Thoracic aorta (tissue), 2 donors: ENCODE measurements at regions not wholly inside any gene's neighbourhood (a gene's known extent, or its start where the extent isn't known, plus 50 kb on each side); places are given as distances from the start of the nearest gene placed in this dataset.

Source experiments
- ATAC-seq: fragments of 150-250 bp; one replicate; pipeline ENCODE4 v1.8.0; 2017; ENCODE audit warnings: low read depth; ENCODE audit not compliant: insufficient number of reproducible peaks, low FRiP score
- DNase-seq: peaks from one replicate; pipeline ENCODE4 v3.0.0-alpha.2; 2020; ENCODE audit warnings: low spot score
- H3K27ac ChIP-seq, 2 donors: fragments of 200-600 bp; sonication (generic); 1 replicate in 1 of 2; 2 replicates in 1 of 2; pipeline ENCODE4 v1.5.1; 2016; ENCODE audit warnings: mild to moderate bottlenecking in 2 of 2, moderate library complexity in 2 of 2
- H3K27me3 ChIP-seq: fragments of 200-600 bp; sonication (generic); replicated peaks from 2 replicates; pipeline ENCODE4 v1.6.0; 2016; ENCODE audit warnings: mild to moderate bottlenecking; ENCODE audit not compliant: insufficient read depth
- H3K36me3 ChIP-seq: fragments of 200-600 bp; sonication (generic); one replicate; pipeline ENCODE4 v1.5.1; 2016
- H3K4me1 ChIP-seq, 2 donors: fragments of 200-600 bp; sonication (generic); 1 replicate in 1 of 2; 2 replicates in 1 of 2; pipeline versions ENCODE4 v1.5.1 to v1.6.0; 2016; ENCODE audit warnings: low read depth in 2 of 2, mild to moderate bottlenecking in 1 of 2; ENCODE audit not compliant: control insufficient read depth in 1 of 2
- H3K4me3 ChIP-seq: fragments of 200-600 bp; sonication (generic); 2 replicates; pipeline ENCODE4 v1.5.1; 2016; ENCODE audit warnings: mild to moderate bottlenecking
- H3K9me3 ChIP-seq: fragments of 200-600 bp; sonication (generic); 2 replicates; pipeline ENCODE4 v1.5.1; 2016
- TF ChIP-seq, protein P1 (sequence below): fragments of 200-600 bp; sonication (generic); IDR thresholded peaks from one replicate; pipeline ENCODE4 v1.5.1; 2019; ENCODE audit warnings: antibody characterized with exemption

GRCh38 chr11:81495699-81496292, 1237.9 kb downstream of the FAM181B start:
- TF ChIP-seq, protein P1, sequence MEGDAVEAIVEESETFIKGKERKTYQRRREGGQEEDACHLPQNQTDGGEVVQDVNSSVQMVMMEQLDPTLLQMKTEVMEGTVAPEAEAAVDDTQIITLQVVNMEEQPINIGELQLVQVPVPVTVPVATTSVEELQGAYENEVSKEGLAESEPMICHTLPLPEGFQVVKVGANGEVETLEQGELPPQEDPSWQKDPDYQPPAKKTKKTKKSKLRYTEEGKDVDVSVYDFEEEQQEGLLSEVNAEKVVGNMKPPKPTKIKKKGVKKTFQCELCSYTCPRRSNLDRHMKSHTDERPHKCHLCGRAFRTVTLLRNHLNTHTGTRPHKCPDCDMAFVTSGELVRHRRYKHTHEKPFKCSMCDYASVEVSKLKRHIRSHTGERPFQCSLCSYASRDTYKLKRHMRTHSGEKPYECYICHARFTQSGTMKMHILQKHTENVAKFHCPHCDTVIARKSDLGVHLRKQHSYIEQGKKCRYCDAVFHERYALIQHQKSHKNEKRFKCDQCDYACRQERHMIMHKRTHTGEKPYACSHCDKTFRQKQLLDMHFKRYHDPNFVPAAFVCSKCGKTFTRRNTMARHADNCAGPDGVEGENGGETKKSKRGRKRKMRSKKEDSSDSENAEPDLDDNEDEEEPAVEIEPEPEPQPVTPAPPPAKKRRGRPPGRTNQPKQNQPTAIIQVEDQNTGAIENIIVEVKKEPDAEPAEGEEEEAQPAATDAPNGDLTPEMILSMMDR: no peak
- H3K27me3 ChIP-seq: no peaks in the 10 kb centered on the region
- no peak overlapping the region for H3K27ac ChIP-seq
- H3K4me3 ChIP-seq: no peak overlapping the region
- no peaks in the 10 kb centered on the region for H3K4me1 ChIP-seq
- DNase-seq (no peak), ATAC-seq (no peak)
- no peaks in the 10 kb centered on the region for H3K9me3 ChIP-seq
- no peaks in the 10 kb centered on the region for H3K36me3 ChIP-seq

- TF ChIP-seq, protein P1: no peak
- no peak for DNase-seq
- Histone ChIP-seq H3K27ac (no peak overlapping the region), H3K9me3 (no peaks in the 10 kb centered on the region), H3K36me3 (no peaks in the 10 kb centered on the region), H3K4me1 (no peaks in the 10 kb centered on the region), H3K27me3 (no peaks in the 10 kb centered on the region), H3K4me3 (no peak overlapping the region)
- no peak for ATAC-seq
Observed at GRCh38 chr11:81494431-81494830, 1239.2 kb downstream of the FAM181B start.

DNA sequence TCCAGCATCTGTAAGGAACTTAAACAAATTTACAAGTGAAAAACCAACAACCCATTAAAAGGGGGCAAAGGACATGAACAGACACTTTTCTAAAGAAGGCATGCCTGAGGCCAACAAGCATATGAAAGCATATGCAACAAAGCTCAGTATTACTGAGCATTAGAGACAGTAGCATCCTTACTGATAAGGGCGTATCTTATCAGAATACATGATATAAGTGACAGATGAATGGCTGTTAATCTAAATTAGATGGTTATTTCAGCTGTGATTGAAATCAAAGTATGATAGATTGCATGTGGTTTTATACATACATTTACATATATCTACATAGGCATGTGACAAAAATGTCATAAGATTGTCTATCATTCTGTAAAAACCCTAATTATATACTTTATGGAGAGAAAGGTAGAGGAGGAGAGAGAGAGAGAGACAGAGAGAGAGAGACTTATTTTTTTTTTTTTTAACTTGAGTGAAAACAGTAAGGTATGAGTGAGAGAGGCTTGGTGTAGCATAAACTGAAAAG, 1240.7 kb downstream of the FAM181B start:
- no peak overlapping the region for H3K4me3 ChIP-seq
- H3K27ac ChIP-seq: no peak overlapping the region
- H3K4me1 ChIP-seq: no peaks in the 10 kb centered on the region
- no peaks in the 10 kb centered on the region for H3K27me3 ChIP-seq
- TF ChIP-seq, protein P1: no peak
- ATAC-seq (no peak), DNase-seq (no peak)
- no peaks in the 10 kb centered on the region for H3K36me3 ChIP-seq
- no peaks in the 10 kb centered on the region for H3K9me3 ChIP-seq

DNA sequence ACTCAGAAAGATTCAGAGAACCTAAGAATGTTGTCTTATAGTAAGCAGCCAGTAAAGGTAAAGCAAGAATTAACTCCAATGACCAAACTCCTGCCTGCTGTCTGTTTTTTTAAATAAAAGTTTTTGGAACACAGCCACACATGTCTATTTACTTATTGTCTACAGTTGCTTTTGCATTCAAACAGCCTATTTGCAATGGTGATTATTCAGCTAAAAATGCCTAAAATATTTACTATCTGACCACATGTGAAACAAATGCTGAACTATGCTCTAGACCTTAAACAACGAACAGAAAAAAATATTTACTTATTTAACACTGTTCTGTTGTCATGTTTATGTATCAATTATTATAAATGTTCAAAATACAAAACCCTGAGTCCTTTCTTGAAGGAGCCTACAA, 1246.6 kb downstream of the FAM181B start:
- no peaks in the 10 kb centered on the region for H3K4me1 ChIP-seq
- no peak overlapping the region for H3K4me3 ChIP-seq
- DNase-seq (no peak), ATAC-seq (no peak)
- no peaks in the 10 kb centered on the region for H3K9me3 ChIP-seq
- H3K27me3 ChIP-seq: no peaks in the 10 kb centered on the region
- no peak overlapping the region for H3K27ac ChIP-seq
- TF ChIP-seq, protein P1: no peak
- H3K36me3 ChIP-seq: no peaks in the 10 kb centered on the region

- Histone ChIP-seq H3K36me3 (no peaks in the 10 kb centered on the region), H3K9me3 (no peaks in the 10 kb centered on the region), H3K27ac (no peak overlapping the region), H3K4me1 (no peaks in the 10 kb centered on the region), H3K4me3 (no peak overlapping the region), H3K27me3 (no peaks in the 10 kb centered on the region)
- ATAC-seq (no peak), DNase-seq (no peak)
- TF ChIP-seq, protein P1: no peak
Observed at GRCh38 chr11:81484196-81484595, 1249.5 kb downstream of the FAM181B start.
